Chondrocyte (in vitro differentiated cells): ENCODE measurements at regions not wholly inside any gene's neighbourhood (a gene's known extent, or its start where the extent isn't known, plus 50 kb on each side); places are given as distances from the start of the nearest gene placed in this dataset.

ENCODE experiments used
- DNase-seq: peaks from one replicate; pipeline ENCODE4 v3.0.0; 2021; ENCODE audit warnings: mixed read lengths, low spot score
- H3K27ac Mint-ChIP-seq: one replicate; pipeline ENCODE4 v1.8.0; 2021; ENCODE audit warnings: mild to moderate bottlenecking, moderate library complexity, mixed read lengths; ENCODE audit not compliant: unreplicated experiment
- H3K27me3 Mint-ChIP-seq: 2 replicates; pipeline ENCODE4 v1.8.0; 2021; ENCODE audit warnings: low read depth, mixed read lengths
- H3K36me3 Mint-ChIP-seq: 2 replicates; pipeline ENCODE4 v1.8.0; 2021; ENCODE audit warnings: low read depth, mixed read lengths
- H3K4me1 Mint-ChIP-seq: 2 replicates; pipeline ENCODE4 v1.8.0; 2021; ENCODE audit warnings: low read depth, mild to moderate bottlenecking, mixed read lengths
- H3K4me3 Mint-ChIP-seq: one replicate; pipeline ENCODE4 v1.8.0; 2021; ENCODE audit warnings: mild to moderate bottlenecking, moderate library complexity, mixed read lengths; ENCODE audit not compliant: unreplicated experiment
- H3K9me3 Mint-ChIP-seq: 2 replicates; pipeline ENCODE4 v1.8.0; 2021; ENCODE audit warnings: low read depth, mixed read lengths
- CTCF ChIP-seq: fragments of 200-600 bp; sonication (generic); IDR thresholded peaks from 2 replicates; pipeline ENCODE4 v1.5.0; 2021; ENCODE audit warnings: antibody characterized with exemption, mild to moderate bottlenecking, moderate library complexity

- peaks cover 5% of the 10 kb centered on the region for H3K9me3 Mint-ChIP-seq
- H3K27me3 Mint-ChIP-seq, result peaks cover 3% of the 10 kb centered on the region
- H3K36me3 Mint-ChIP-seq, result no peaks in the 10 kb centered on the region
- no peak overlapping the region for H3K27ac Mint-ChIP-seq
- H3K4me1 Mint-ChIP-seq, result peaks cover 7% of the 10 kb centered on the region
- H3K4me3 Mint-ChIP-seq, result no peak overlapping the region
- no peak for DNase-seq
- TF ChIP-seq CTCF, result no peak
These were observed 71.4 kb downstream of the TLR4 start for GRCh38 chr9:117775591-117775990.

- Mint-ChIP-seq H3K9me3 (peaks cover 2% of the 10 kb centered on the region), H3K4me1 (peaks cover 3% of the 10 kb centered on the region), H3K27ac (no peak overlapping the region), H3K27me3 (peaks cover 6% of the 10 kb centered on the region), H3K36me3 (no peaks in the 10 kb centered on the region), H3K4me3 (no peak overlapping the region)
- no peak for DNase-seq
- TF ChIP-seq CTCF, result no peak
These were observed 73.6 kb downstream of the TLR4 start for GRCh38 chr9:117777823-117778222.

- H3K9me3 Mint-ChIP-seq, result no peaks in the 10 kb centered on the region
- H3K27ac Mint-ChIP-seq, result no peak overlapping the region
- no peak for TF ChIP-seq CTCF
- no peak overlapping the region for H3K4me3 Mint-ChIP-seq
- no peaks in the 10 kb centered on the region for H3K36me3 Mint-ChIP-seq
- no peaks in the 10 kb centered on the region for H3K4me1 Mint-ChIP-seq
- DNase-seq, result no peak
- H3K27me3 Mint-ChIP-seq, result peaks cover 6% of the 10 kb centered on the region
These were observed 75.6 kb downstream of the TLR4 start for GRCh38 chr9:117779760-117780159.

- peak; percentile 97 for TF ChIP-seq CTCF
- Mint-ChIP-seq H3K9me3 (no peaks in the 10 kb centered on the region), H3K4me1 (no peaks in the 10 kb centered on the region), H3K36me3 (no peaks in the 10 kb centered on the region), H3K4me3 (no peak overlapping the region), H3K27me3 (peaks cover 3% of the 10 kb centered on the region), H3K27ac (no peak overlapping the region)
- DNase-seq, result no peak
These were observed 79.0 kb downstream of the TLR4 start for GRCh38 chr9:117782931-117783788.

GRCh38 chr9:117783828-117784227 is 79.6 kb downstream of the TLR4 start:
- no peaks in the 10 kb centered on the region for H3K9me3 Mint-ChIP-seq
- no peaks in the 10 kb centered on the region for H3K4me1 Mint-ChIP-seq
- H3K27ac Mint-ChIP-seq, result no peak overlapping the region
- TF ChIP-seq CTCF, result no peak
- DNase-seq, result no peak
- no peak overlapping the region for H3K4me3 Mint-ChIP-seq
- peaks cover 3% of the 10 kb centered on the region for H3K27me3 Mint-ChIP-seq
- H3K36me3 Mint-ChIP-seq, result no peaks in the 10 kb centered on the region
